OCI-LY3 (cell line): ENCODE measurements at regions not wholly inside any gene's neighbourhood (a gene's known extent, or its start where the extent isn't known, plus 50 kb on each side); places are given as distances from the start of the nearest gene placed in this dataset.

Source experiments
- CTCF ChIP-seq: fragments of 200-600, 300-600 bp; sonication (generic); IDR thresholded peaks from 2 replicates; pipeline ENCODE4 v1.5.1; 2014; ENCODE audit warnings: antibody characterized with exemption, low read length, low read depth
- EZH2phosphoT487 ChIP-seq: fragments of 200-600 bp; shearing (Covaris generic); IDR thresholded peaks from 2 replicates; pipeline ENCODE4 v1.6.1; 2018; ENCODE audit warnings: antibody characterized with exemption, mixed run types, low read depth

- TF ChIP-seq CTCF (no peak), EZH2phosphoT487 (no peak)
These were observed 52.1 kb upstream of the CAPRIN1 start for GRCh38 chr11:33999393-33999792.
